K562 (cell line): ENCODE measurements at regions not wholly inside any gene's neighbourhood (a gene's known extent, or its start where the extent isn't known, plus 50 kb on each side); places are given as distances from the start of the nearest gene placed in this dataset.

Source experiments
- ADNP ChIP-seq: fragments of 200-800 bp; sonication (Bioruptor generic); IDR thresholded peaks from 2 replicates; pipeline ENCODE4 v1.6.1; 2016; ENCODE audit warnings: missing genetic modification characterization, missing compliant biosample characterization
- BCL6 ChIP-seq: fragments of 250-450 bp; sonication (Bioruptor Pico); IDR thresholded peaks from 2 replicates; pipeline ENCODE4 v1.4.0; 2020
- BHLHE40 ChIP-seq: IDR thresholded peaks from 2 replicates; pipeline ENCODE4 v1.6.1; 2011; ENCODE audit warnings: low read length, improper control_type of control experiment
- CCAR2 ChIP-seq: fragments of 200-400 bp; formaldehyde crosslinking; IDR thresholded peaks from 2 replicates; pipeline ENCODE4 v1.6.1; 2017; ENCODE audit warnings: mild to moderate bottlenecking, low read depth, low read length
- HNRNPLL ChIP-seq: fragments of 200-400 bp; formaldehyde crosslinking; IDR thresholded peaks from 2 replicates; pipeline ENCODE4 v1.6.1; 2017; ENCODE audit warnings: low read length, low read depth, mild to moderate bottlenecking; ENCODE audit not compliant: poor library complexity, severe bottlenecking
- JUN ChIP-seq, 2 experiments: sonication (generic) in 1 of 2; formaldehyde crosslinking in 1 of 2; IDR thresholded peaks; 2 replicates each; pipeline versions ENCODE4 v1.6.1 to v1.8.0; 2012 to 2022; ENCODE audit warnings: borderline replicate concordance in 2 of 2, mild to moderate bottlenecking in 2 of 2, improper control_type of control experiment in 1 of 2, low read depth in 1 of 2, low read length in 1 of 2, missing genetic modification reagents in 1 of 2
- KDM4B ChIP-seq, 2 experiments: fragments of 450-650 bp in 1 of 2; sonication (generic) in 1 of 2; IDR thresholded peaks; 2 replicates each; pipeline ENCODE4 v1.6.1; 2016 to 2017; ENCODE audit warnings: borderline replicate concordance in 2 of 2, antibody characterized with exemption in 1 of 2, low read depth in 1 of 2, mild to moderate bottlenecking in 1 of 2
- MEIS2 ChIP-seq: fragments of 450-650 bp; IDR thresholded peaks from 2 replicates; pipeline ENCODE4 v1.6.1; 2014; ENCODE audit warnings: mild to moderate bottlenecking; ENCODE audit not compliant: partially characterized antibody
- NCOA4 ChIP-seq: fragments of 450-650 bp; IDR thresholded peaks from 2 replicates; pipeline ENCODE4 v1.6.1; 2018; ENCODE audit warnings: mild to moderate bottlenecking; ENCODE audit not compliant: partially characterized antibody
- NFIC ChIP-seq: fragments of 450-650 bp; IDR thresholded peaks from 2 replicates; pipeline ENCODE4 v1.6.1; 2017; ENCODE audit warnings: mild to moderate bottlenecking, inconsistent platforms
- NFYB ChIP-seq: IDR thresholded peaks from 2 replicates; pipeline ENCODE4 v1.6.1; 2011; ENCODE audit warnings: mild to moderate bottlenecking, moderate library complexity; ENCODE audit not compliant: insufficient read length; ENCODE audit errors: extremely low read depth
- NUFIP1 ChIP-seq: fragments of 450-650 bp; IDR thresholded peaks from 2 replicates; pipeline ENCODE4 v1.6.1; 2018; ENCODE audit not compliant: partially characterized antibody
- PHF8 ChIP-seq: fragments of 200-600 bp; sonication (generic); IDR thresholded peaks from 2 replicates; pipeline ENCODE4 v1.6.1; 2012; ENCODE audit warnings: mixed run types, mild to moderate bottlenecking, inconsistent platforms, low read length, moderate library complexity, borderline replicate concordance
- POLR2A ChIP-seq: fragments of 450-650 bp; conservative IDR thresholded peaks from 2 replicates; pipeline ENCODE4 v1.6.1; 2016
- POU5F1 ChIP-seq: fragments of 150-350 bp; IDR thresholded peaks from 2 replicates; pipeline ENCODE4 v1.6.1; 2014; ENCODE audit warnings: borderline replicate concordance, low read length, low read depth, mild to moderate bottlenecking; ENCODE audit not compliant: partially characterized antibody
- PTBP1 ChIP-seq: fragments of 200-400 bp; formaldehyde crosslinking; IDR thresholded peaks from 2 replicates; pipeline ENCODE4 v1.6.1; 2017; ENCODE audit warnings: low read depth, low read length
- SMARCA5 ChIP-seq: fragments of 450-650 bp; IDR thresholded peaks from 2 replicates; pipeline ENCODE4 v1.6.1; 2016
- SP2 ChIP-seq: IDR thresholded peaks from 2 replicates; pipeline ENCODE4 v1.6.1; 2011; ENCODE audit warnings: mild to moderate bottlenecking, low read depth, low read length, moderate library complexity; ENCODE audit not compliant: poor library complexity, severe bottlenecking; ENCODE audit errors: extremely low read depth
- STAG1 ChIP-seq: sonication (generic); formaldehyde crosslinking; IDR thresholded peaks from 2 replicates; pipeline ENCODE4 v1.5.0; 2020; ENCODE audit warnings: missing genetic modification reagents, borderline replicate concordance
- STAT5A ChIP-seq: IDR thresholded peaks from 2 replicates; pipeline ENCODE4 v1.6.1; 2012; ENCODE audit warnings: low read length, inconsistent platforms, borderline replicate concordance
- SUPT5H ChIP-seq: fragments of 450-650 bp; IDR thresholded peaks from 2 replicates; pipeline ENCODE4 v1.6.1; 2016
- THRAP3 ChIP-seq: fragments of 450-650 bp; IDR thresholded peaks from 2 replicates; pipeline ENCODE4 v1.6.1; 2016; ENCODE audit warnings: mild to moderate bottlenecking, inconsistent platforms, borderline replicate concordance
- TSC22D4 ChIP-seq: fragments of 450-650 bp; IDR thresholded peaks from 2 replicates; pipeline ENCODE4 v1.6.1; 2016; ENCODE audit warnings: missing genetic modification characterization, missing biosample characterization, control low read depth
- ZNF253 ChIP-seq: fragments of 250-450 bp; sonication (Bioruptor Pico); conservative IDR thresholded peaks from 2 replicates; pipeline ENCODE4 v1.6.1; 2021; ENCODE audit warnings: mild to moderate bottlenecking
- TF ChIP-seq, protein P1 (sequence below): fragments of 450-650 bp; IDR thresholded peaks from 2 replicates; pipeline ENCODE4 v1.6.1; 2016; ENCODE audit warnings: antibody characterized with exemption
- TF ChIP-seq, protein P2 (sequence below): fragments of 450-650 bp; formaldehyde crosslinking; IDR thresholded peaks from 2 replicates; pipeline ENCODE4 v1.4.0; 2020; ENCODE audit warnings: mild to moderate bottlenecking, moderate library complexity
- TF ChIP-seq, protein P3 (sequence below): sonication (generic); formaldehyde crosslinking; IDR thresholded peaks from 2 replicates; pipeline ENCODE4 v1.8.1; 2023; ENCODE audit warnings: mild to moderate bottlenecking, missing genetic modification reagents

DNA sequence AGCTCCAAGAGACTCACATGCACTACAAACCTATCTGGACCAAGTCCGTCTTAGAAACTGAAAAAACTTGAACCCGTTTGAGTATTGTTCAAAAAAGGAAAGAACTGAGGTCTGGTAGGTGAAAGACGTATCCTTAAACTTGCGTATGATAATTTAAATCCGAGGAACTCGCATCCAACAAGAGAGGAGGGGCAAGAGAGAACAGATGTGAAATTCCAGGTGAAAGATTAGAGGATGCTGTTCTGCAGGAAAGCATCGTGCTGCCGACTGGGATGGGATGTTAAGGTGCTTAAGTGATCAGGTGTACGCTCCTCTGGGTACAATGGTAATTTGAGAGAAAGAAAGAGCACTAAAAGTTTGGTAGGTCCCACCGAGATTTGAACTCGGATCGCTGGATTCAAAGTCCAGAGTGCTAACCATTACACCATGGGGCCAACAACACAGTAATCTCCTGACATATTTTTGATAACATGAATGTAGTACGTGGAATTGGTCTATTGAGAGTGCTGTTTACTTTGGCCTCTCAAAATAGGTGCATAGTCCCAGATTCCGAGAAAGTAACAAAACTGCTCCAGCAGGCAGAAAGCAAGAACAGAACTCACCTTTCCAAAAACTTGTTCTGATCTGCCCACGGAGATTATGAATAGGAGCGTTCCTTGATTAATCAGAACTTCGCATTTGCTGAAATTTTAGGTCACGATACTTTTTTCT, 53.5 kb upstream of the BTN3A2 start (continued):
- TF ChIP-seq POLR2A, result 0 out of 2 replicates have a peak, but pooled peaks have one; percentile 22
- TF ChIP-seq PTBP1, result no peak
- TF ChIP-seq PHF8, result no peak
- TF ChIP-seq, protein P1, sequence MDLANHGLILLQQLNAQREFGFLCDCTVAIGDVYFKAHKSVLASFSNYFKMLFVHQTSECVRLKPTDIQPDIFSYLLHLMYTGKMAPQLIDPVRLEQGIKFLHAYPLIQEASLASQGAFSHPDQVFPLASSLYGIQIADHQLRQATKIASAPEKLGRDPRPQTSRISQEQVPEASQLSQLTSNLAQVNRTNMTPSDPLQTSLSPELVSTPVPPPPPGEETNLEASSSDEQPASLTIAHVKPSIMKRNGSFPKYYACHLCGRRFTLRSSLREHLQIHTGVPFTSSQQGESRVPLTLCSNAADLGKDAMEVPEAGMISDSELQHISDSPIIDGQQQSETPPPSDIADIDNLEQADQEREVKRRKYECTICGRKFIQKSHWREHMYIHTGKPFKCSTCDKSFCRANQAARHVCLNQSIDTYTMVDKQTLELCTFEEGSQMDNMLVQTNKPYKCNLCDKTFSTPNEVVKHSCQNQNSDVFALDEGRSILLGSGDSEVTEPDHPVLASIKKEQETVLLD, result no peak
- TF ChIP-seq CCAR2, result no peak
- TF ChIP-seq NCOA4, result no peak
- no peak for TF ChIP-seq NFYB
- peak; percentile 89; the same call in 1 of the 2 replicates for TF ChIP-seq THRAP3
- TF ChIP-seq ZNF253, result no peak
- TF ChIP-seq POU5F1, result no peak
- TF ChIP-seq JUN (IDR thresholded peaks at IDR 0.05; ENCODE audit: borderline replicate concordance, low read depth, low read length), result no peak
- TF ChIP-seq JUN (CRISPR knock-in tag; IDR thresholded peaks at IDR 0.05; ENCODE audit: borderline replicate concordance), result no peak
- TF ChIP-seq, protein P2, sequence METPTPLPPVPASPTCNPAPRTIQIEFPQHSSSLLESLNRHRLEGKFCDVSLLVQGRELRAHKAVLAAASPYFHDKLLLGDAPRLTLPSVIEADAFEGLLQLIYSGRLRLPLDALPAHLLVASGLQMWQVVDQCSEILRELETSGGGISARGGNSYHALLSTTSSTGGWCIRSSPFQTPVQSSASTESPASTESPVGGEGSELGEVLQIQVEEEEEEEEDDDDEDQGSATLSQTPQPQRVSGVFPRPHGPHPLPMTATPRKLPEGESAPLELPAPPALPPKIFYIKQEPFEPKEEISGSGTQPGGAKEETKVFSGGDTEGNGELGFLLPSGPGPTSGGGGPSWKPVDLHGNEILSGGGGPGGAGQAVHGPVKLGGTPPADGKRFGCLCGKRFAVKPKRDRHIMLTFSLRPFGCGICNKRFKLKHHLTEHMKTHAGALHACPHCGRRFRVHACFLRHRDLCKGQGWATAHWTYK (CRISPR knock-in tag), result no peak; the same call in 1 of the 2 replicates
- TF ChIP-seq STAT5A, result peak; percentile 53
- TF ChIP-seq MEIS2, result peak; percentile 67
- peak; percentile 89 for TF ChIP-seq SMARCA5
- TF ChIP-seq STAG1 (CRISPR knock-in tag), result no peak
- TF ChIP-seq, protein P3, sequence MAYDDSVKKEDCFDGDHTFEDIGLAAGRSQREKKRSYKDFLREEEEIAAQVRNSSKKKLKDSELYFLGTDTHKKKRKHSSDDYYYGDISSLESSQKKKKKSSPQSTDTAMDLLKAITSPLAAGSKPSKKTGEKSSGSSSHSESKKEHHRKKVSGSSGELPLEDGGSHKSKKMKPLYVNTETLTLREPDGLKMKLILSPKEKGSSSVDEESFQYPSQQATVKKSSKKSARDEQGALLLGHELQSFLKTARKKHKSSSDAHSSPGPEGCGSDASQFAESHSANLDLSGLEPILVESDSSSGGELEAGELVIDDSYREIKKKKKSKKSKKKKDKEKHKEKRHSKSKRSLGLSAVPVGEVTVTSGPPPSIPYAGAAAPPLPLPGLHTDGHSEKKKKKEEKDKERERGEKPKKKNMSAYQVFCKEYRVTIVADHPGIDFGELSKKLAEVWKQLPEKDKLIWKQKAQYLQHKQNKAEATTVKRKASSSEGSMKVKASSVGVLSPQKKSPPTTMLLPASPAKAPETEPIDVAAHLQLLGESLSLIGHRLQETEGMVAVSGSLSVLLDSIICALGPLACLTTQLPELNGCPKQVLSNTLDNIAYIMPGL (CRISPR knock-in tag), result peak; percentile 93; the same call in 1 of the 2 replicates
- TF ChIP-seq TSC22D4, result no peak
- TF ChIP-seq NUFIP1, result peak; percentile 83
- no peak for TF ChIP-seq BHLHE40
- TF ChIP-seq HNRNPLL, result peak; percentile 53
- TF ChIP-seq SUPT5H, result no peak
- TF ChIP-seq NFIC, result peak; percentile 64
- no peak for TF ChIP-seq KDM4B (IDR thresholded peaks at IDR 0.05; ENCODE audit: borderline replicate concordance in 2 of 2, low read depth in 1 of 2)
- TF ChIP-seq ADNP (tag), result no peak
- TF ChIP-seq BCL6 (CRISPR knock-in tag), result no peak
- no peak for TF ChIP-seq SP2
